ENCODE measurements at regions not wholly inside any gene's neighbourhood (a gene's known extent, or its start where the extent isn't known, plus 50 kb on each side); places are given as distances from the start of the nearest gene placed in this dataset.

DNA sequence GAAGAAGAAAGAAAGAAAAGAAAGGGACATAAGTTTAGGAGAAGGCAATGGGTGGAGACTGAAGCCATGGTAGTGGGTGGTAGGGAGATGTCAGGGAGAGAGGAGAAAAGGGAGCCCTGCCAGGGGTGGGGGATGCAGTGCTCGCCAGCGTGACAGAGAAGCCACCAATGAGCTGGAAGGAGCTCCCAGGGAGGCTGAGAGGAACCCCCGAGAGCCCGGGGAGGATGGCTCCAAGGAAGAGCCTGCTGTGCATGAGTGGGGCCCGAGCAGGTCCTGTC is 141.2 kb upstream of the SHH start:
- DNase-seq (ENCODE audit: low spot score): no peak
- no peak overlapping the region for H3K4me2 ChIP-seq
- H3K4me1 Mint-ChIP-seq: no peaks in the 10 kb centered on the region
- no peak overlapping the region for H2AFZ ChIP-seq
- no peak for TF ChIP-seq EZH2 (IDR thresholded peaks at IDR 0.05; ENCODE audit: low read depth, unreplicated experiment)
- TF ChIP-seq NANOG (IDR thresholded peaks at IDR 0.05; ENCODE audit: borderline replicate concordance): no peak
- TF ChIP-seq, protein P1, sequence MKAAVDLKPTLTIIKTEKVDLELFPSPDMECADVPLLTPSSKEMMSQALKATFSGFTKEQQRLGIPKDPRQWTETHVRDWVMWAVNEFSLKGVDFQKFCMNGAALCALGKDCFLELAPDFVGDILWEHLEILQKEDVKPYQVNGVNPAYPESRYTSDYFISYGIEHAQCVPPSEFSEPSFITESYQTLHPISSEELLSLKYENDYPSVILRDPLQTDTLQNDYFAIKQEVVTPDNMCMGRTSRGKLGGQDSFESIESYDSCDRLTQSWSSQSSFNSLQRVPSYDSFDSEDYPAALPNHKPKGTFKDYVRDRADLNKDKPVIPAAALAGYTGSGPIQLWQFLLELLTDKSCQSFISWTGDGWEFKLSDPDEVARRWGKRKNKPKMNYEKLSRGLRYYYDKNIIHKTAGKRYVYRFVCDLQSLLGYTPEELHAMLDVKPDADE (IDR thresholded peaks at IDR 0.05): no peak
- TF ChIP-seq EZH2phosphoT487 (IDR thresholded peaks at IDR 0.05; ENCODE audit: unreplicated experiment): no peak
- TF ChIP-seq STAT1 (IDR thresholded peaks at IDR 0.05; ENCODE audit: unreplicated experiment): no peak
- TF ChIP-seq POLR2AphosphoS5 (IDR thresholded peaks at IDR 0.05; ENCODE audit: low read depth): no peak
- H3K27ac ChIP-seq (ENCODE audit: low read depth): no peak overlapping the region
- no peaks in the 10 kb centered on the region; the same call in 2 of the 3 replicates for H3K9me3 Mint-ChIP-seq
- H3K4me3 Mint-ChIP-seq: no peak overlapping the region
- H3K36me3 Mint-ChIP-seq (ENCODE audit: low read depth): no peaks in the 10 kb centered on the region; the same call in 2 of the 3 replicates
- no peaks in the 10 kb centered on the region for H3K79me2 ChIP-seq (replicated peaks; ENCODE audit: insufficient read depth)
- H3K36me3 ChIP-seq (ENCODE audit: insufficient read depth): no peaks in the 10 kb centered on the region
- no peaks in the 10 kb centered on the region for H3K27me3 ChIP-seq (ENCODE audit: insufficient read depth)
- ATAC-seq: no peak
- H3K9me2 ChIP-seq (ENCODE audit: insufficient read depth): no peaks in the 10 kb centered on the region
- H3K4me3 ChIP-seq: no peak overlapping the region
- no peaks in the 10 kb centered on the region for H3K4me1 ChIP-seq (ENCODE audit: insufficient read depth)
- no peaks in the 10 kb centered on the region for H4K20me1 ChIP-seq (replicated peaks; ENCODE audit: insufficient read depth)
- H3K27ac Mint-ChIP-seq: no peak overlapping the region
- peaks cover 5% of the 10 kb centered on the region for H3K27me3 Mint-ChIP-seq (ENCODE audit: insufficient read depth, low read depth, poor library complexity)
- H3F3A ChIP-seq (replicated peaks; ENCODE audit: low read depth): no peaks in the 10 kb centered on the region

DNA sequence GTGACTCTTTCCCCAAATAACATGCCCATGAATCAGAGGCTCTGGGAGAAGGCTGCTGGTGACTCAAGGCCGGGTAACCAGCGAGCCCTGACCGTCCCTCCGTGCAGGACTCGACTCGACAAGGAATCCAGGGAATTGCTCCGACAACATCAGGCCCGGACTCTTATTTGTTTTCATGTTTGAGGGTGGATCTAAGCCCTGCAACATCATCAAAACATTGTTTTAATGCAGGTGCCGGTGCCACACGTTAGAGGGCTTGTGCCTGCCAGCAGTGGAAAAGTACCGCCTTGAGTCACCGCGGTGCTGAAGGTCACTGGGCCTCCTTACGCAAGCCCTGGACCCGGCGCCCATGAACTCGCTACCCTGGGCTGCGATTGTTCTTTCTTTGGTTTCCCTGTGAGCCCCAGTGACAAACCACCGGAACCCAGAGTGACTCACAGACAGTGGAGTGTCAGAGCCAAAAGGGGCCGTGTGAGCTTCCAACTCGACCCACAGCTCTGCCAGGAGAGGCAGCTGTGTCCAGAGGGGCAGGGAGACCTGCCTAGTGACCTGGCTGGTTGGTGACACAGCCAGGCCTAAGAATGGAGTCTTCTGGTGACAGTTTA is 139.4 kb upstream of the SHH start:
- no peak overlapping the region for H3K4me3 ChIP-seq
- Mint-ChIP-seq H3K4me1 (no peaks in the 10 kb centered on the region), H3K27me3 (ENCODE audit: insufficient read depth, low read depth, poor library complexity) (peaks cover 6% of the 10 kb centered on the region), H3K9me3 (no peaks in the 10 kb centered on the region; the same call in 1 of the 3 replicates), H3K27ac (no peak overlapping the region), H3K4me3 (no peak overlapping the region), H3K36me3 (ENCODE audit: low read depth) (no peaks in the 10 kb centered on the region; the same call in 2 of the 3 replicates)
- H3K79me2 ChIP-seq (replicated peaks; ENCODE audit: insufficient read depth): no peaks in the 10 kb centered on the region
- no peak overlapping the region for H2AFZ ChIP-seq
- no peak overlapping the region for H3K4me2 ChIP-seq
- no peaks in the 10 kb centered on the region for H4K20me1 ChIP-seq (replicated peaks; ENCODE audit: insufficient read depth)
- no peaks in the 10 kb centered on the region for H3F3A ChIP-seq (replicated peaks; ENCODE audit: low read depth)
- DNase-seq (ENCODE audit: low spot score) (no peak), ATAC-seq (no peak)
- H3K9me2 ChIP-seq (ENCODE audit: insufficient read depth): no peaks in the 10 kb centered on the region
- no peaks in the 10 kb centered on the region for H3K4me1 ChIP-seq (ENCODE audit: insufficient read depth)
- no peaks in the 10 kb centered on the region for H3K36me3 ChIP-seq (ENCODE audit: insufficient read depth)
- H3K27ac ChIP-seq (ENCODE audit: low read depth): no peak overlapping the region
- H3K27me3 ChIP-seq (ENCODE audit: insufficient read depth): no peaks in the 10 kb centered on the region
- TF ChIP-seq NANOG (IDR thresholded peaks at IDR 0.05; ENCODE audit: borderline replicate concordance) (no peak), CREB1 (CRISPR knock-in tag; IDR thresholded peaks at IDR 0.05; ENCODE audit: low read depth) (no peak), ZNF114 (CRISPR knock-in tag; IDR thresholded peaks at IDR 0.05) (no peak), EZH2 (IDR thresholded peaks at IDR 0.05; ENCODE audit: low read depth, unreplicated experiment) (no peak), EZH2phosphoT487 (IDR thresholded peaks at IDR 0.05; ENCODE audit: unreplicated experiment) (no peak)
- TF ChIP-seq, protein P2, sequence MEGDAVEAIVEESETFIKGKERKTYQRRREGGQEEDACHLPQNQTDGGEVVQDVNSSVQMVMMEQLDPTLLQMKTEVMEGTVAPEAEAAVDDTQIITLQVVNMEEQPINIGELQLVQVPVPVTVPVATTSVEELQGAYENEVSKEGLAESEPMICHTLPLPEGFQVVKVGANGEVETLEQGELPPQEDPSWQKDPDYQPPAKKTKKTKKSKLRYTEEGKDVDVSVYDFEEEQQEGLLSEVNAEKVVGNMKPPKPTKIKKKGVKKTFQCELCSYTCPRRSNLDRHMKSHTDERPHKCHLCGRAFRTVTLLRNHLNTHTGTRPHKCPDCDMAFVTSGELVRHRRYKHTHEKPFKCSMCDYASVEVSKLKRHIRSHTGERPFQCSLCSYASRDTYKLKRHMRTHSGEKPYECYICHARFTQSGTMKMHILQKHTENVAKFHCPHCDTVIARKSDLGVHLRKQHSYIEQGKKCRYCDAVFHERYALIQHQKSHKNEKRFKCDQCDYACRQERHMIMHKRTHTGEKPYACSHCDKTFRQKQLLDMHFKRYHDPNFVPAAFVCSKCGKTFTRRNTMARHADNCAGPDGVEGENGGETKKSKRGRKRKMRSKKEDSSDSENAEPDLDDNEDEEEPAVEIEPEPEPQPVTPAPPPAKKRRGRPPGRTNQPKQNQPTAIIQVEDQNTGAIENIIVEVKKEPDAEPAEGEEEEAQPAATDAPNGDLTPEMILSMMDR (conservative IDR thresholded peaks at IDR 0.05; ENCODE audit: low read depth in 2 of 2): no peak
- TF ChIP-seq, protein P3, sequence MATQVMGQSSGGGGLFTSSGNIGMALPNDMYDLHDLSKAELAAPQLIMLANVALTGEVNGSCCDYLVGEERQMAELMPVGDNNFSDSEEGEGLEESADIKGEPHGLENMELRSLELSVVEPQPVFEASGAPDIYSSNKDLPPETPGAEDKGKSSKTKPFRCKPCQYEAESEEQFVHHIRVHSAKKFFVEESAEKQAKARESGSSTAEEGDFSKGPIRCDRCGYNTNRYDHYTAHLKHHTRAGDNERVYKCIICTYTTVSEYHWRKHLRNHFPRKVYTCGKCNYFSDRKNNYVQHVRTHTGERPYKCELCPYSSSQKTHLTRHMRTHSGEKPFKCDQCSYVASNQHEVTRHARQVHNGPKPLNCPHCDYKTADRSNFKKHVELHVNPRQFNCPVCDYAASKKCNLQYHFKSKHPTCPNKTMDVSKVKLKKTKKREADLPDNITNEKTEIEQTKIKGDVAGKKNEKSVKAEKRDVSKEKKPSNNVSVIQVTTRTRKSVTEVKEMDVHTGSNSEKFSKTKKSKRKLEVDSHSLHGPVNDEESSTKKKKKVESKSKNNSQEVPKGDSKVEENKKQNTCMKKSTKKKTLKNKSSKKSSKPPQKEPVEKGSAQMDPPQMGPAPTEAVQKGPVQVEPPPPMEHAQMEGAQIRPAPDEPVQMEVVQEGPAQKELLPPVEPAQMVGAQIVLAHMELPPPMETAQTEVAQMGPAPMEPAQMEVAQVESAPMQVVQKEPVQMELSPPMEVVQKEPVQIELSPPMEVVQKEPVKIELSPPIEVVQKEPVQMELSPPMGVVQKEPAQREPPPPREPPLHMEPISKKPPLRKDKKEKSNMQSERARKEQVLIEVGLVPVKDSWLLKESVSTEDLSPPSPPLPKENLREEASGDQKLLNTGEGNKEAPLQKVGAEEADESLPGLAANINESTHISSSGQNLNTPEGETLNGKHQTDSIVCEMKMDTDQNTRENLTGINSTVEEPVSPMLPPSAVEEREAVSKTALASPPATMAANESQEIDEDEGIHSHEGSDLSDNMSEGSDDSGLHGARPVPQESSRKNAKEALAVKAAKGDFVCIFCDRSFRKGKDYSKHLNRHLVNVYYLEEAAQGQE (IDR thresholded peaks at IDR 0.05; ENCODE audit: unreplicated experiment): no peak
- TF ChIP-seq, protein P1 (IDR thresholded peaks at IDR 0.05): no peak

Data from GM23338 (cell line).